ENCODE measurements at regions not wholly inside any gene's neighbourhood (a gene's known extent, or its start where the extent isn't known, plus 50 kb on each side); places are given as distances from the start of the nearest gene placed in this dataset.

- H3K9me3 ChIP-seq (replicated peaks in 1 of 2; ENCODE audit: control insufficient read depth in 2 of 2, insufficient read depth in 1 of 2, low read depth in 1 of 2, low read length in 2 of 2) = no peaks in the 10 kb centered on the region
- no peak overlapping the region for H3K27ac ChIP-seq (replicated peaks; ENCODE audit: low read length)
- no peak overlapping the region for H3K14ac ChIP-seq (ENCODE audit: low read length)
- H3K23ac ChIP-seq (ENCODE audit: low read depth, low read length, poor library complexity) = no peak overlapping the region
- H2AFZ ChIP-seq (ENCODE audit: low read length) = peak overlapping the region; percentile 74
- H4K91ac ChIP-seq (ENCODE audit: low read depth, low read length, poor library complexity) = no peak overlapping the region
- no peak overlapping the region for H3K4ac ChIP-seq (ENCODE audit: low read length)
- no peak for DNase-seq (ENCODE audit: low spot score)
- peak overlapping the region; percentile 89 for H3K18ac ChIP-seq (ENCODE audit: low read length)
- peak overlapping the region; percentile 49 for H2BK15ac ChIP-seq (ENCODE audit: low read length)
- no peak overlapping the region for H4K8ac ChIP-seq (ENCODE audit: low read depth, low read length)
- peaks cover 4 to 10% of the 10 kb centered on the region in 2 donors for H3K4me1 ChIP-seq (ENCODE audit: control insufficient read depth in 2 of 2, insufficient read depth in 1 of 2, low read depth in 1 of 2, low read length in 2 of 2)
- peak overlapping the region; percentile 77 for H2BK120ac ChIP-seq (ENCODE audit: low read depth, low read length)
- peak overlapping the region; percentile 76 for H2AK5ac ChIP-seq (ENCODE audit: low read depth, low read length)
- H3K27me3 ChIP-seq (ENCODE audit: control insufficient read depth in 3 of 3, insufficient read depth in 3 of 3, low read depth in 1 of 3, low read length in 3 of 3) = peaks cover 0 to 3% (median 0%) of the 10 kb centered on the region in 3 experiments
- H3K36me3 ChIP-seq (replicated peaks in 1 of 2; ENCODE audit: control insufficient read depth in 2 of 2, insufficient read depth in 2 of 2, low read length in 2 of 2) = no peaks in the 10 kb centered on the region
- H3K4me2 ChIP-seq (ENCODE audit: insufficient read depth, low read length, poor library complexity, severe bottlenecking) = no peak overlapping the region
- no peaks in the 10 kb centered on the region for H3K79me1 ChIP-seq (ENCODE audit: low read depth, low read length)
- no peak overlapping the region for H3K9ac ChIP-seq (ENCODE audit: low read depth, low read length, poor library complexity)
- no peak overlapping the region for H3K4me3 ChIP-seq (ENCODE audit: low read length in 2 of 2)
- no peak overlapping the region for H2BK5ac ChIP-seq (ENCODE audit: low read length)
- H2BK12ac ChIP-seq (ENCODE audit: low read length) = no peak overlapping the region
- 100% methylated on average over 3 of the region's 3 CpGs; no CpG with 5 or more reads in 1 of the 2 donors for WGBS, 2 donors (ENCODE audit: extremely low coverage in 2 of 2, insufficient read length in 2 of 2, insufficient replicate concordance in 1 of 2)
Measured at GRCh38 chr20:50329981-50330503, 139.4 kb downstream of the CEBPB start.

GRCh38 chr20:50330504-50331313 is 140.1 kb downstream of the CEBPB start:
- Histone ChIP-seq H2AK5ac (ENCODE audit: low read depth, low read length) (peak overlapping the region; percentile 76), H3K27ac (replicated peaks; ENCODE audit: low read length) (peak overlapping the region; percentile 19), H2BK15ac (ENCODE audit: low read length) (peak overlapping the region; percentile 49), H3K18ac (ENCODE audit: low read length) (peak overlapping the region; percentile 90), H3K4me1 (ENCODE audit: control insufficient read depth in 2 of 2, insufficient read depth in 1 of 2, low read depth in 1 of 2, low read length in 2 of 2) (peaks cover 4 to 10% of the 10 kb centered on the region in 2 donors), H3K9ac (ENCODE audit: low read depth, low read length, poor library complexity) (no peak overlapping the region), H3K27me3 (ENCODE audit: control insufficient read depth in 3 of 3, insufficient read depth in 3 of 3, low read depth in 1 of 3, low read length in 3 of 3) (peaks cover 0 to 6% (median 0%) of the 10 kb centered on the region in 3 experiments), H2BK120ac (ENCODE audit: low read depth, low read length) (peak overlapping the region; percentile 77), H3K4ac (ENCODE audit: low read length) (no peak overlapping the region), H3K36me3 (replicated peaks in 1 of 2; ENCODE audit: control insufficient read depth in 2 of 2, insufficient read depth in 2 of 2, low read length in 2 of 2) (no peaks in the 10 kb centered on the region), H4K8ac (ENCODE audit: low read depth, low read length) (no peak overlapping the region), H2BK5ac (ENCODE audit: low read length) (peak overlapping the region; percentile 62), H3K4me2 (ENCODE audit: insufficient read depth, low read length, poor library complexity, severe bottlenecking) (no peak overlapping the region), H3K79me1 (ENCODE audit: low read depth, low read length) (no peaks in the 10 kb centered on the region), H3K14ac (ENCODE audit: low read length) (no peak overlapping the region), H3K4me3 (ENCODE audit: low read length in 2 of 2) (no peak overlapping the region), H4K91ac (ENCODE audit: low read depth, low read length, poor library complexity) (no peak overlapping the region), H2AFZ (ENCODE audit: low read length) (peak overlapping the region; percentile 74), H3K23ac (ENCODE audit: low read depth, low read length, poor library complexity) (no peak overlapping the region), H2BK12ac (ENCODE audit: low read length) (no peak overlapping the region), H3K9me3 (replicated peaks in 1 of 2; ENCODE audit: control insufficient read depth in 2 of 2, insufficient read depth in 1 of 2, low read depth in 1 of 2, low read length in 2 of 2) (no peaks in the 10 kb centered on the region)
- no peak for DNase-seq (ENCODE audit: low spot score)
- 100% methylated on average over 1 of the region's 17 CpGs; no CpG with 5 or more reads in 1 of the 2 donors for WGBS, 2 donors (ENCODE audit: extremely low coverage in 2 of 2, insufficient read length in 2 of 2, insufficient replicate concordance in 1 of 2)

GRCh38 chr20:50331469-50332363 is 141.1 kb downstream of the CEBPB start:
- Histone ChIP-seq H3K27me3 (ENCODE audit: control insufficient read depth in 3 of 3, insufficient read depth in 3 of 3, low read depth in 1 of 3, low read length in 3 of 3) (peaks cover 0 to 10% (median 0%) of the 10 kb centered on the region in 3 experiments), H3K4me2 (ENCODE audit: insufficient read depth, low read length, poor library complexity, severe bottlenecking) (no peak overlapping the region), H3K23ac (ENCODE audit: low read depth, low read length, poor library complexity) (peak overlapping the region; percentile 39), H3K79me1 (ENCODE audit: low read depth, low read length) (no peaks in the 10 kb centered on the region), H3K36me3 (replicated peaks in 1 of 2; ENCODE audit: control insufficient read depth in 2 of 2, insufficient read depth in 2 of 2, low read length in 2 of 2) (no peaks in the 10 kb centered on the region), H3K4me1 (ENCODE audit: control insufficient read depth in 2 of 2, insufficient read depth in 1 of 2, low read depth in 1 of 2, low read length in 2 of 2) (peaks cover 4 to 10% of the 10 kb centered on the region in 2 donors), H2BK12ac (ENCODE audit: low read length) (peak overlapping the region; percentile 24), H2BK5ac (ENCODE audit: low read length) (peak overlapping the region; percentile 16), H2BK15ac (ENCODE audit: low read length) (peak overlapping the region; percentile 52), H3K9ac (ENCODE audit: low read depth, low read length, poor library complexity) (no peak overlapping the region), H2AK5ac (ENCODE audit: low read depth, low read length) (peak overlapping the region; percentile 79), H3K14ac (ENCODE audit: low read length) (no peak overlapping the region), H2AFZ (ENCODE audit: low read length) (no peak overlapping the region), H4K8ac (ENCODE audit: low read depth, low read length) (no peak overlapping the region), H3K4ac (ENCODE audit: low read length) (no peak overlapping the region), H3K9me3 (replicated peaks in 1 of 2; ENCODE audit: control insufficient read depth in 2 of 2, insufficient read depth in 1 of 2, low read depth in 1 of 2, low read length in 2 of 2) (no peaks in the 10 kb centered on the region), H3K18ac (ENCODE audit: low read length) (peak overlapping the region; percentile 84), H3K4me3 (ENCODE audit: low read length in 2 of 2) (no peak overlapping the region), H4K91ac (ENCODE audit: low read depth, low read length, poor library complexity) (peak overlapping the region; percentile 98), H3K27ac (replicated peaks; ENCODE audit: low read length) (no peak overlapping the region), H2BK120ac (ENCODE audit: low read depth, low read length) (no peak overlapping the region)
- no peak for DNase-seq (ENCODE audit: low spot score)
- no CpG with 5 or more reads among the region's 10 CpGs for WGBS, 2 donors (ENCODE audit: extremely low coverage in 2 of 2, insufficient read length in 2 of 2, insufficient replicate concordance in 1 of 2)

Data from neuronal stem cell (in vitro differentiated cells).